Mesendoderm (in vitro differentiated cells): ENCODE measurements at regions not wholly inside any gene's neighbourhood (a gene's known extent, or its start where the extent isn't known, plus 50 kb on each side); places are given as distances from the start of the nearest gene placed in this dataset.
"Not testable (repeated sequence)": the region's sequence is repeated elsewhere in the genome, so short reads cannot be mapped to it uniquely, and the experiment has no call there.

ENCODE experiments used
- DNase-seq: peaks from one replicate; pipeline ENCODE4 v3.0.0; 2013
- H2AK5ac ChIP-seq: 2 replicates; pipeline ENCODE4 v1.6.1; 2013; ENCODE audit warnings: low read length, inconsistent platforms
- H2BK120ac ChIP-seq: 2 replicates; pipeline ENCODE4 v1.6.1; 2013; ENCODE audit warnings: low read depth, mild to moderate bottlenecking, low read length, moderate library complexity, mixed read lengths
- H2BK15ac ChIP-seq: replicated peaks from 2 replicates; pipeline ENCODE4 v1.6.1; 2013; ENCODE audit warnings: low read depth, mild to moderate bottlenecking, moderate library complexity
- H2BK5ac ChIP-seq: 2 replicates; pipeline ENCODE4 v1.6.1; 2013; ENCODE audit warnings: low read length, inconsistent platforms
- H3K18ac ChIP-seq: 2 replicates; pipeline ENCODE4 v1.6.1; 2013; ENCODE audit warnings: mild to moderate bottlenecking, low read length, mixed read lengths
- H3K23ac ChIP-seq: one replicate; pipeline ENCODE4 v1.6.1; 2013; ENCODE audit warnings: low read length
- H3K27ac ChIP-seq: 2 replicates; pipeline ENCODE4 v1.5.1; 2013; ENCODE audit warnings: low read depth, mild to moderate bottlenecking, inconsistent platforms, low read length, moderate library complexity
- H3K27me3 ChIP-seq: 2 replicates; pipeline ENCODE4 v1.6.1; 2013; ENCODE audit warnings: low read length, control low read depth, mild to moderate bottlenecking, inconsistent platforms; ENCODE audit not compliant: insufficient read depth, poor library complexity
- H3K36me3 ChIP-seq: 2 replicates; pipeline ENCODE4 v1.6.1; 2013; ENCODE audit warnings: low read length, inconsistent platforms; ENCODE audit not compliant: control insufficient read depth, insufficient read depth
- H3K4ac ChIP-seq: one replicate; pipeline ENCODE4 v1.6.1; 2013; ENCODE audit warnings: low read depth, mild to moderate bottlenecking, low read length, moderate library complexity
- H3K4me1 ChIP-seq: 2 replicates; pipeline ENCODE4 v1.6.1; 2013; ENCODE audit warnings: low read depth, low read length, inconsistent platforms; ENCODE audit not compliant: control insufficient read depth
- H3K4me2 ChIP-seq: 2 replicates; pipeline ENCODE4 v1.6.1; 2013; ENCODE audit warnings: low read length
- H3K4me3 ChIP-seq: 2 replicates; pipeline ENCODE4 v1.5.1; 2013; ENCODE audit warnings: mild to moderate bottlenecking, low read length
- H3K56ac ChIP-seq: one replicate; pipeline ENCODE4 v1.6.1; 2013; ENCODE audit warnings: low read length
- H3K79me1 ChIP-seq: 2 replicates; pipeline ENCODE4 v1.6.1; 2013; ENCODE audit warnings: low read length, inconsistent platforms
- H3K79me2 ChIP-seq: 2 replicates; pipeline ENCODE4 v1.6.1; 2013; ENCODE audit warnings: mild to moderate bottlenecking, low read length; ENCODE audit not compliant: control insufficient read depth, insufficient read depth
- H3K9ac ChIP-seq: 2 replicates; pipeline ENCODE4 v1.6.1; 2013; ENCODE audit warnings: low read length, inconsistent platforms
- H4K5ac ChIP-seq: one replicate; pipeline ENCODE4 v1.6.1; 2013; ENCODE audit warnings: low read length
- H4K8ac ChIP-seq: one replicate; pipeline ENCODE4 v1.6.1; 2013; ENCODE audit warnings: low read depth, mild to moderate bottlenecking, control low read depth, low read length, moderate library complexity
- WGBS: extraction: QIAGEN DNeasy Blood & Tissue Kit; methylation state at CpG from one replicate; pipeline ENCODE4 v1.1.7; 2013; ENCODE audit warnings: low lambda C conversion rate, missing lambda C conversion rate; ENCODE audit not compliant: insufficient coverage; ENCODE audit errors: extremely low coverage; 5-methylcytosine and 5-hydroxymethylcytosine counted together

- Histone ChIP-seq H3K23ac (no peak overlapping the region), H2AK5ac (no peak overlapping the region), H3K18ac (no peak overlapping the region), H3K79me1 (no peaks in the 10 kb centered on the region), H3K4me3 (no peak overlapping the region), H3K9ac (no peak overlapping the region), H3K4ac (no peak overlapping the region), H2BK15ac (no peak overlapping the region), H3K27me3 (no peaks in the 10 kb centered on the region), H3K27ac (no peak overlapping the region), H3K56ac (no peak overlapping the region), H3K4me1 (no peaks in the 10 kb centered on the region), H2BK120ac (no peak overlapping the region), H4K8ac (no peak overlapping the region), H3K79me2 (no peaks in the 10 kb centered on the region), H4K5ac (no peak overlapping the region), H3K4me2 (no peak overlapping the region), H3K36me3 (no peaks in the 10 kb centered on the region), H2BK5ac (no peak overlapping the region)
- DNase-seq, result no peak
- 100% methylated on average over 6 of the region's 14 CpGs for WGBS
These were observed 182.2 kb upstream of the SVIL start for GRCh38 chr10:29816801-29817558.

GRCh38 chr10:29815572-29815971 is 180.8 kb upstream of the SVIL start:
- no CpG with 5 or more reads among the region's 2 CpGs for WGBS

GRCh38 chr10:29811751-29812427 is 177.1 kb upstream of the SVIL start:
- Histone ChIP-seq H3K4me2 (no peak overlapping the region), H2BK15ac (no peak overlapping the region), H3K27ac (no peak overlapping the region), H3K4me3 (no peak overlapping the region), H2BK120ac (no peak overlapping the region), H3K36me3 (no peaks in the 10 kb centered on the region), H3K9ac (no peak overlapping the region), H3K23ac (no peak overlapping the region), H4K8ac (no peak overlapping the region), H3K79me2 (no peaks in the 10 kb centered on the region), H3K4ac (no peak overlapping the region), H3K4me1 (no peaks in the 10 kb centered on the region), H4K5ac (no peak overlapping the region), H3K79me1 (no peaks in the 10 kb centered on the region), H3K18ac (no peak overlapping the region), H3K56ac (no peak overlapping the region), H3K27me3 (no peaks in the 10 kb centered on the region), H2BK5ac (no peak overlapping the region), H2AK5ac (no peak overlapping the region)
- no peak for DNase-seq
- no CpG with 5 or more reads among the region's 5 CpGs for WGBS

More at GRCh38 chr10:29815572-29815971, 180.8 kb upstream of the SVIL start:
- no peak overlapping the region for H3K9ac ChIP-seq
- no peak overlapping the region for H3K4me2 ChIP-seq
- H3K4me3 ChIP-seq, result no peak overlapping the region
- H3K56ac ChIP-seq, result no peak overlapping the region
- no peak for DNase-seq
- no peaks in the 10 kb centered on the region for H3K27me3 ChIP-seq
- H4K8ac ChIP-seq, result no peak overlapping the region
- no peak overlapping the region for H3K27ac ChIP-seq
- H3K4me1 ChIP-seq, result no peaks in the 10 kb centered on the region
- H2BK120ac ChIP-seq, result no peak overlapping the region
- H3K4ac ChIP-seq, result no peak overlapping the region
- H3K36me3 ChIP-seq, result no peaks in the 10 kb centered on the region
- H2AK5ac ChIP-seq, result no peak overlapping the region
- H3K23ac ChIP-seq, result no peak overlapping the region
- H4K5ac ChIP-seq, result no peak overlapping the region
- H3K18ac ChIP-seq, result no peak overlapping the region
- H3K79me2 ChIP-seq, result no peaks in the 10 kb centered on the region
- no peak overlapping the region for H2BK15ac ChIP-seq
- H3K79me1 ChIP-seq, result no peaks in the 10 kb centered on the region
- no peak overlapping the region for H2BK5ac ChIP-seq

- no peak for DNase-seq
- Histone ChIP-seq H4K5ac (no peak overlapping the region), H3K4me1 (no peaks in the 10 kb centered on the region), H3K4me3 (no peak overlapping the region), H2BK120ac (no peak overlapping the region), H3K56ac (no peak overlapping the region), H3K27ac (no peak overlapping the region), H3K23ac (no peak overlapping the region), H3K4me2 (no peak overlapping the region), H3K36me3 (no peaks in the 10 kb centered on the region), H3K27me3 (no peaks in the 10 kb centered on the region), H2BK15ac (no peak overlapping the region), H2BK5ac (no peak overlapping the region), H2AK5ac (no peak overlapping the region), H3K79me1 (no peaks in the 10 kb centered on the region), H3K18ac (no peak overlapping the region), H3K79me2 (no peaks in the 10 kb centered on the region), H4K8ac (no peak overlapping the region), H3K4ac (no peak overlapping the region), H3K9ac (no peak overlapping the region)
- WGBS, result no CpG with 5 or more reads among the region's 2 CpGs
These were observed 176.0 kb upstream of the SVIL start for GRCh38 chr10:29810816-29811215.

GRCh38 chr10:29810231-29810630 is 175.5 kb upstream of the SVIL start:
- H4K8ac ChIP-seq, H3K27me3 ChIP-seq, H2BK15ac ChIP-seq, H3K9ac ChIP-seq, H2AK5ac ChIP-seq, H3K4me2 ChIP-seq, H3K4me1 ChIP-seq, H2BK120ac ChIP-seq, H3K56ac ChIP-seq, H2BK5ac ChIP-seq, DNase-seq, H3K79me2 ChIP-seq, H3K79me1 ChIP-seq, H3K36me3 ChIP-seq, H3K4me3 ChIP-seq, H3K18ac ChIP-seq, H4K5ac ChIP-seq, H3K4ac ChIP-seq, H3K27ac ChIP-seq, H3K23ac ChIP-seq: not testable (repeated sequence)
- no CpG with 5 or more reads among the region's 3 CpGs for WGBS
